Heart right ventricle (tissue), 16 donors: ENCODE measurements at regions not wholly inside any gene's neighbourhood (a gene's known extent, or its start where the extent isn't known, plus 50 kb on each side); places are given as distances from the start of the nearest gene placed in this dataset.
"Not testable (repeated sequence)": the region's sequence is repeated elsewhere in the genome, so short reads cannot be mapped to it uniquely, and the experiment has no call there.

Source experiments
- ATAC-seq, 8 donors: fragments of 200-7000 bp; cut with Tn5 transposase; one replicate each; pipeline ENCODE4 v1.9.1; 2020; ENCODE audit warnings: mild to moderate bottlenecking in 8 of 8, moderate library complexity in 8 of 8, moderate number of reproducible peaks in 1 of 8
- DNase-seq, 2 donors: peaks; one replicate each; pipeline ENCODE4 v3.0.0-alpha.2; 2020
- H3K27ac ChIP-seq, 10 donors: fragments of 200-600 bp; sonication (generic) in 2 of 10; one replicate each; pipeline versions ENCODE4 v1.5.0 to v1.8.0; 2020 to 2022; ENCODE audit warnings: mild to moderate bottlenecking in 3 of 10
- H3K27me3 ChIP-seq, 7 donors: fragments of 200-600 bp; one replicate each; pipeline ENCODE4 v1.8.0; 2021 to 2022; ENCODE audit warnings: mild to moderate bottlenecking in 2 of 7
- H3K36me3 ChIP-seq, 9 donors: fragments of 200-600 bp; sonication (generic) in 1 of 9; one replicate each; pipeline versions ENCODE4 v1.5.0 to v1.8.0; 2020 to 2022; ENCODE audit warnings: mild to moderate bottlenecking in 2 of 9
- H3K4me1 ChIP-seq, 9 donors: fragments of 200-600 bp; sonication (generic) in 1 of 9; one replicate each; pipeline versions ENCODE4 v1.5.0 to v1.8.0; 2020 to 2022; ENCODE audit warnings: mild to moderate bottlenecking in 4 of 9
- H3K4me3 ChIP-seq, 10 donors: fragments of 200-600 bp; sonication (generic) in 2 of 10; one replicate each; pipeline versions ENCODE4 v1.5.0 to v1.8.0; 2020 to 2022; ENCODE audit warnings: mild to moderate bottlenecking in 7 of 10, moderate library complexity in 2 of 10
- H3K9me3 ChIP-seq, 11 donors: fragments of 200-600 bp in 10 of 11; sonication (generic) in 2 of 11; one replicate each; pipeline versions ENCODE4 v1.5.0 to v1.8.0; 2013 to 2022; ENCODE audit warnings: mild to moderate bottlenecking in 2 of 11, control low read depth in 1 of 11, moderate library complexity in 1 of 11
- CTCF ChIP-seq, 9 donors: fragments of 200-600 bp; sonication (generic) in 2 of 9; IDR thresholded peaks; one replicate each; pipeline versions ENCODE4 v1.5.0 to v1.8.0; 2021 to 2022; ENCODE audit warnings: antibody characterized with exemption in 9 of 9, mild to moderate bottlenecking in 5 of 9, moderate library complexity in 1 of 9
- WGBS, 2 donors: extraction: QIAGEN DNeasy Blood & Tissue Kit; methylation state at CpG; one replicate each; pipeline ENCODE4 v1.1.7; 2013; ENCODE audit warnings: inconsistent platforms in 1 of 2; 5-methylcytosine and 5-hydroxymethylcytosine counted together
- intact Hi-C, 10 donors: fragments of 100-400 bp; cut with DNase I; formaldehyde crosslinking; loops; one replicate each; pipeline versions ENCODE4 v1.11.1 to v1.14.2; 2022
- donor health status: Arrhythmogenic right ventricular cardiomyopathy.
- donor health status: ischemic (EF 13 %, LVEDD 7.1; RV severe dilation, severe dysfunction).
- donor health status: healthy with polysubstance abuse.
- donor health status: DM: no; HTN: yes; CAD: no.
- donor health status: DM: no; HTN: no; CAD: no.
- donor health status: ischemic (EF 25% LVEDD 6.9; RV normal size, moderate dysfunction).
- donor health status: ischemic (EF 25% LVEDD 5.7; RV mildly dilated, moderate dysfunction).
- donor health status: healthy.
- donor health status: DM: yes; HTN: yes; CAD: no.
- donor health status: Ischemic cardiomyopathy.
- donor health status: ischemic (EF 35%, LVEDD 5.7; RV mildly dilated, moderate dysfunction).
- donor health status: nonischemic (EF 11% LVEDD 7.7; RV severe dilation, severe dysfunction).
- donor health status: DM: yes; HTN: yes; CAD: no.
- donor health status: PGD.
- donor health status: ischemic (EF 29% LVEDD 5.4; RV normal size, mild dysfunction).
- donor health status: nonischemic (EF 23%, LVEDD 6.1; RV moderate dilation, normal function).

GRCh38 chr3:21220944-21221343 is 530.1 kb downstream of the ZNF385D start:
- peaks cover 0 to 4% (median 0%) of the 10 kb centered on the region in 9 donors for H3K4me1 ChIP-seq
- DNase-seq (no peak), ATAC-seq (no peak)
- 98 to 99% methylated on average over 1 of the region's 1 CpG for WGBS, 2 donors
- H3K27me3 ChIP-seq = no peaks in the 10 kb centered on the region
- H3K4me3 ChIP-seq = no peak overlapping the region
- peaks cover 0 to 12% (median 5%) of the 10 kb centered on the region in 11 donors for H3K9me3 ChIP-seq
- H3K36me3 ChIP-seq = no peaks in the 10 kb centered on the region
- H3K27ac ChIP-seq = no peak overlapping the region
- intact Hi-C loops = no loop called here
- no peak for TF ChIP-seq CTCF (IDR thresholded peaks at IDR 0.05)

GRCh38 chr3:21216598-21216997 is 534.4 kb downstream of the ZNF385D start:
- TF ChIP-seq CTCF (IDR thresholded peaks at IDR 0.05) = peak in 2 of 9 donors; percentile 9 to 26
- Histone ChIP-seq H3K27me3 (no peaks in the 10 kb centered on the region), H3K9me3 (peaks cover 0 to 51% (median 14%) of the 10 kb centered on the region in 11 donors), H3K4me3 (no peak overlapping the region), H3K27ac (no peak overlapping the region), H3K4me1 (no peaks in the 10 kb centered on the region), H3K36me3 (no peaks in the 10 kb centered on the region)
- WGBS, 2 donors = 56 to 73% methylated on average over 1 of the region's 1 CpG
- intact Hi-C loops = no loop called here
- no peak for DNase-seq
- ATAC-seq = no peak

GRCh38 chr3:21204122-21204521 is 546.9 kb downstream of the ZNF385D start:
- H3K4me1 ChIP-seq, DNase-seq, intact Hi-C loops, H3K4me3 ChIP-seq, H3K27ac ChIP-seq, H3K36me3 ChIP-seq, H3K27me3 ChIP-seq, ATAC-seq: not testable (repeated sequence)
- peaks cover 0 to 63% (median 11%) of the 10 kb centered on the region in 11 donors for H3K9me3 ChIP-seq
- 73 to 75% methylated on average over 3 of the region's 3 CpGs for WGBS, 2 donors

GRCh38 chr3:21195203-21195602 is 555.8 kb downstream of the ZNF385D start:
- H3K9me3 ChIP-seq = peaks cover 0 to 19% (median 0%) of the 10 kb centered on the region in 11 donors
- no peaks in the 10 kb centered on the region for H3K4me1 ChIP-seq
- H3K27me3 ChIP-seq = no peaks in the 10 kb centered on the region
- intact Hi-C loops = no loop called here
- no peak overlapping the region for H3K4me3 ChIP-seq
- DNase-seq (no peak), ATAC-seq (no peak)
- no peak for TF ChIP-seq CTCF (IDR thresholded peaks at IDR 0.05)
- H3K36me3 ChIP-seq = no peaks in the 10 kb centered on the region
- WGBS, 2 donors = 94% methylated on average over 2 of the region's 2 CpGs
- H3K27ac ChIP-seq = no peak overlapping the region

- H3K36me3 ChIP-seq, ATAC-seq, H3K9me3 ChIP-seq, H3K27ac ChIP-seq, H3K4me3 ChIP-seq, DNase-seq, intact Hi-C loops, H3K4me1 ChIP-seq, H3K27me3 ChIP-seq: not testable (repeated sequence)
- WGBS, 2 donors = 78 to 82% methylated on average over 2 of the region's 2 CpGs
Measured at GRCh38 chr3:21194036-21194435, 557.0 kb downstream of the ZNF385D start.
